NCI-H510A (cell line): ENCODE measurements at regions not wholly inside any gene's neighbourhood (a gene's known extent, or its start where the extent isn't known, plus 50 kb on each side); places are given as distances from the start of the nearest gene placed in this dataset.

Experiments used
- DNase-seq: peaks from one replicate; lab custom pipeline; 2025; lab: John Stamatoyannopoulos, UW

DNA sequence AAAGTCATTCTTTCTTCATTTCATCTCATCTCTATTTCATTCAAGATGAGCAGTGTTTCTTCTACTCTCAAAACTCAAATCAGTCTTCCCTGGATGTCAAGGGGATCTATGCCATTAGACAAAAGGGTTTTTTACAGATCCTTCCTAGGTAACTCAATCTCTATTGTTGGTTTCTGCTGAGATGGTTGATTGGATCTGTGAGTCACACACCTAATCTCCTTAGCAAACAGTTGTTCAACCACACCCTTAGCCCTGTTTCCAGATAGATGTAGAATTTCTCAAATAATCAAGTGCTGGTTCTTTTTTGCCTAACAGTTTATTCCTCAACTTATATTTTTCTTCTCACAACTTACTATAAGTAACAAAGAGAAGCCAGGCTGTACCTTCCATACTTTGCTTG, 200.5 kb downstream of the KDR start:
- no peak for DNase-seq

- no peak for DNase-seq
Measured at GRCh38 chr4:54915276-54915675, 210.1 kb downstream of the KDR start.

DNA sequence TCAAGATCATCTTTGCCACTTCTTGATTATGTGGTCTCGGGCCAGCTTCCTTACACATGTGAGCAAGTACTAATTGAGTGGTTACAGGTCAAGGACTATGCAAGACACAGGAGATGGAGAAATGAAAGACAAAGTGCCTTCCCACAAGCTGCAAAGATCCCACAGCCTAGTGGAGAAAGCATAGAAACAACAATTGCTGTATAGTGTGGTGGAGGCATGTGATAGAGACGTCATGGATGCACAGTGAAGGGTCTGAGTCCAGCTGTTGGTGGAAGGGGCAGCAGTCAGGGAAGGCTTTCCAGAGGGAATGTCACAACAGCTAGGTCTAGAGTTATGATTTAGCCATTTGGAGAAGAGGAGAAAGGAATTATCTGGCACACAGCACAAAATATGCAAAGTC, 210.6 kb downstream of the KDR start:
- DNase-seq, result no peak

DNA sequence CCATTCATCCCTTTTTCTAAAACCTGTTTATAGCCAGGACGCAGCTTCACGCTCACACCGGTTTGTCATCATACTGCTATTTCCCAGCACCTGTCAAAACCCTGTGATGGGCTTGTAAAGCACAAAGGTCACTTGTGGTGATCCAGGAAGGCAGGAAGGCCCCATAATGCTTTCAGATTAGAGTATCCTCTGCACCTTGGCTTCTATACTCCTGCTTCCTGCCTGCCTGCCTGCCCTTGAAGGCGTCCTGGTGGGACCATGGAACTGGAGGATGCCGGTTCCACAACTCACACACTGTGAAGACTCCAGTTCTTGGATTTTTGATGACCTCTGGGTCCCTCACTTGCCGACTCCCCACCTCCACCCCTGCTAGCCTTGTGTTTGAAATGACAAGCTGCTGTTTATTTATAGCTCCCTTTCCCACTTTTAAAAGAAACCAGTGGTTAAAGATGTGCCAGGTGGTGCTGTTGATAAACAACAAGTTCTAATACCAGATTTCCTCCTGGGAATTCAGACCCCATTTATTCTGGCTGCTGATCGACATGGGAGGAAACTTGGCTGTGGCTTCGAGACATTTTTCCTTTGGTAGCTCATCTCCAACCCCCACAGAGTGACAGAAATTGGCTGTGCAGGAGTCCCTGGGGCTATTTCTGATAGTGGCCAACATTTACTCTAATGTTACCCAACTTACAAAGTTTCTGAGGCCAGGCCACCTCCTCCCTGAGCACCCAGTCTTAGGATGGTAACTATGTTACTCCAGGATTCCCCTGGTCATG, 211.5 kb downstream of the KDR start:
- no peak for DNase-seq

- no peak for DNase-seq
Measured at GRCh38 chr4:54912155-54912554, 213.2 kb downstream of the KDR start.

GRCh38 chr4:54909961-54910360, 215.4 kb downstream of the KDR start:
- DNase-seq, result no peak

DNA sequence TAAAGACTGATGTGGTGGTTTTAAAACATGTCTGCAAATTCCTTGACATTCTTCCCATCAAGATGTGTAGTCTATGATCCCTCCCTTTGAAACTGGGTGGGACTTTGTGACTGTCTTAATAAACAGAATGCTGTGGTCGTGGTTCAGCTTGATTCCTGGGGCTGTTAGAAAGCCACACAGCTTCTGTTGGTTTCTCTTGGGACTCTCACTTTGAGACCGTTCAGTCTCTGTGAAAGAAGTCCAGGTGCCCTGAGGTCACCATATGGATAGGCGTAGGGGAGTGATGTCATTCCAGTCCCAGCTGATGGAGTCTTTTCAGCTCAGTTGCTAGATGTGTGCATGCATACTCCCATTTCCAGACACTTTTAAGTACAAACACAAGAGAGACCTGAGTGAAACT, 216.6 kb downstream of the KDR start:
- DNase-seq, result no peak

DNA sequence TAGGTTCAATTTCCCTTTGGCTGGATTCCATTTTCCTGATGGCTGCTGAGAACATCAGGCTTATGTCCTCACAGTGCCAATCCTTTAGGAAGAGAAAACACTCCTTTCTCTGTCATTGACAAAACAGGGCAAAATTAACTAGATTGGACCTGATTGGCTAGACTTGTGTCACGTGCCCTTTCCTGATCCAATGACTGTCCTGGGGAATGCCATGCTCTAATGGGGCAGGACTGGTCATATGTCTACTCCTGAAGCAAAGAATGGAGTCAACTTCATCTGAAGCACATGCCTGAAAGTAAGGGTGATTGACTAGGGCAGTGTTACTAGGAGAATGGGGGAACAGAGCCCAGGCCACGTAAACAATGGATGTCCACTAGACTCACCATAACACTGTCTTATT, 220.4 kb downstream of the KDR start:
- no peak for DNase-seq

- DNase-seq, result no peak
Measured at GRCh38 chr4:54902976-54903375, 222.4 kb downstream of the KDR start.

DNA sequence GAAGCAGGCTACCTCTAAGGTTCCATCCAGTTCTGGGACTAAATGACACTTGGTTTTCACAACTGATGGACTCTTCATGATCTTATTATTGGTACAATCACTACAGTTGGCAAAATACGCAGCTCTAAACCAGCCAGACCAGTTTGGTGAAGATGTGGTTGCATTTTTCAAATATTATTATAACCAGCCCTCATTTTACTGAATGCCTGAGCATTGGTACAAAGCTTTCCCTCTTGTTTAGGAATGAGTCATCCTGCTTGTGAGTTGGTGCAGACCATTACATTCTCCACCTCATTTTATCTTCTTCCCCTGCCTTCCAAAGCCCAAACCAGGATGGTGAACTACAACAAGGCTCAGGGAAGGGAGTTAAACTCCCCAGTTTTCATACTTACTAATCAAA, 223.1 kb downstream of the KDR start:
- no peak for DNase-seq

DNA sequence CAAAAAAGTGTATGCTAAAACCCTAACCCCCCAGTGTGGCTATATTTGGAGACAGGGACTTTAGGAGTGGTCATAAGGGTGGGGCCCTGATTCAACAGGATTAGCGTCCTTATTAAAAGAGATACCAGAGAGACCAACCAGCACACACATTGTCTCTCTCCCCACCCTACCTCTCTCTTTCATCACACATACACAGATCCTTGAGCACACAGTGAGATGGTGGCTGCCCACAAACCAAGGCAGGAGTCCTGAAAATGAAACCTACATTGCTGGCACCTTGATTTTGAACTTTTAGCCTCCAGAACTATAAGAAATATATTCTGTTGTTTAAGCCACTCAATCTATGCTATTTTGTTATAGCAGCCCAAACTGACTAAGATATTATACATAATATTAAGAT, 224.2 kb downstream of the KDR start:
- no peak for DNase-seq

GRCh38 chr4:54898656-54899340, 226.6 kb downstream of the KDR start:
- DNase-seq, result no peak

DNA sequence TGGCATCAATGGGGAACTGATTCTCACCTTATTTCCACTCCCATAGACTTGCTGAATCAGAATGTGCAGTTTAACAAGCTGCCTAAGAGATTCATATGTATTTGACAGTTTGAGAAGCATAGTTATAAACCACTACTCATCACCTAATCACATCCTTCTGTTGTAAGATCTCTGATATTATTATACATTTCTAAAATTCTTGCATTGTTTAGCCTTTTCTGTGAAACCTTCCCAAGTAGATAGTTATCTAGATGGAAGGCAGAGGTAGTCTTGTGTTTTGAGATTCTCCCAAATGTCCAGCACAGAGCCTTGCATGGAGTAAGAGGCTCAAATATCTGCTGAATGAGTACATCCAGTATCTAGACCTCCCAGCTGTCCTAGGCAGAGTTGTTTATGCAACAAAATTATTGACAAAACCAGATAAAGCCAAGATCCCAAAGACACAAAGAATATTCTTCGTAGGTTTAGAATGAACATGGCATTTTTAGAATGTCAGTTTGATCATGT, 227.3 kb downstream of the KDR start:
- no peak for DNase-seq

- DNase-seq, result no peak
Measured at GRCh38 chr4:54897590-54897989, 227.8 kb downstream of the KDR start.

DNA sequence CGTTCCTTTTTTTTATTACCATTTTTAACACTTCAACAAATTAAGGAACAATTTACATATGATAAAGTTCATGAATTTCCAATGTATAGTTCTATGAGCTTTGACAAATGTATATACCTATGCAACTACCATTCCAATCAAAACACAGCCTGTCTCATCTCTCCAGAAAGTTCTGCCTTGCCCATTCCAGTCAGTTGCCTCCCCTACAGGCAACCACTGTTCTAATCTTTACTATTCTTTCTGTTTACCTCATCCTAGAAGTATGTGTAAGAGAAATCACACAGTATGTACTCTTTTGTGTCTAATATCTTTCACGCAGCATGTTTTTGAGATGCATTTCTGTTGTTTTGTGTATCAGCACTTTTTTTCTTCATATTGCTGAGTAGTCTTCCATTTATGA, 224.9 kb downstream of the KIT start:
- no peak for DNase-seq

- no peak for DNase-seq
Measured at GRCh38 chr4:54879576-54879975, 221.8 kb downstream of the KIT start.

DNA sequence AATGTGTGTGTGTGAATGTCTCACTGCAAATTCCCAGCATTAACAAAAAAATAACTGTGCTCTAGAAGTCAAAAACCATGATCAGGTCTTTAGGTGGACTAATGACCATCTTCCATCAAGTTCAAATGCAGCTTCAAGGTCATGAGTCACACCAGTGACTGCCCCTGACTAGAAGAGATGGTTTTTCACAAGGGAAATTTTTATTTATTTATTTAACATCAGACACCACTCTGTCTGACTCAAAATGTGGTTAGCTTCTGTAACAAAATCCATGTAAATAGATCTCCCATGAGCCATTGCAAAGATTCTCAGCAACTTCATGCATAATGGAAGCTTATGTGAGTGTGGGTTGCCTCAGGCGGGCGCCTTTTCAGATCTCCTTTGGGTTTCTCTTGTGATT, 219.2 kb downstream of the KIT start:
- DNase-seq, result no peak

GRCh38 chr4:54872261-54872660, 214.5 kb downstream of the KIT start:
- no peak for DNase-seq

DNA sequence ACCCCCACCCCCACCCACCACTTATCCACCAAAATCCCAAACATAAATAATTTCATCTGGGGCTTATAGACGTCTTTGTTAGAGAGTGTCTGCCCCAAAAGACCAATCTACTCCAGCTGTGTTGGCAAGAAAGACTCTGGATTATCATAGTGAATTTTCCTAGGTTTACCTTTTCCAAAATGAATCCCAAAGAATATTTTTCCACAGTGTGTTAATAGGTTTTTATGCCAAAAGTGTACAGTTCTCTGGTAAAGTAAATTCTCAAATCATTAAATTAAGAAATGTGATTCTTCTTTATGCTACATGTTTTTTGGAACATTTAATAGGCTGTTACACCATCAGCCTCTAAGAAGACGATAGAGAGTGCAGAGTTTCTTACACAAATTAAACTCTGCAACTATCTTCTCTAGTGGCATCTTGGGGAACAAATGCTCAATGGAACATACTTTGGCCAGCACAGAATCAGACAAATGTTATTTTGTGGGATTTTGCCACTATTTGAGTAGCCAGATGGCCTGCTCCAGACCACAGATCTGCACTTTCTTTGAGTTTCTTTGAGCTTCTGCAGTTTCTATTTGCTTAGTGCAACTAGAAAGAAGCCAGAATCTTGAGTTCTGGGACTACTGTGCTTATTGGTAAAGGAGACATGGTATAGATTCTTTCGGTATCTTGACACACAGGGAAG, 206.0 kb downstream of the KIT start:
- no peak for DNase-seq

GRCh38 chr4:54861201-54861600, 203.4 kb downstream of the KIT start:
- no peak for DNase-seq

GRCh38 chr4:54855191-54855854, 197.6 kb downstream of the KIT start:
- no peak for DNase-seq

- no peak for DNase-seq
Measured at GRCh38 chr4:54852602-54853001, 194.8 kb downstream of the KIT start.

DNA sequence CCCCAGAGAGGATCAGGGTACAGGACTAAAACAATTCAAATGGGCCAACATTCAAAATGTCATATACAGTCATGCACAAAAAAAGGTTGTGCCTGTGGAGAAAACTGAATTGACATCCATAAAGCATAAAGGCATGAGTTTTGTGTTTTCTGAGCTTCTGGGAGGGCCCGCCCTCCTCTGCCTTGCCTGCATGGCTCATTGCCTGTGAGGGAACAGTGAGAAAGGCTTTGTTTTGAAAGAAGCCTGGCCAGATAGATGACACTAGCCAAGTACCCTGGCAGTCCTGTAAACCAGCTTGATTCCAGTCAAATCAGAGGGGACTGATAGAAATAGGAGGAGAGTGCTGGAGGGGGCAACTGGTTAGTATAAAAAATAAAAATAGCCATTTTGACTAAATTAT, 194.3 kb downstream of the KIT start:
- no peak for DNase-seq
